ENCODE measurements at regions not wholly inside any gene's neighbourhood (a gene's known extent, or its start where the extent isn't known, plus 50 kb on each side); places are given as distances from the start of the nearest gene placed in this dataset.

GRCh38 chr18:45212181-45213039, 402.9 kb upstream of the SLC14A2 start:
- TF ChIP-seq CTCF (conservative IDR thresholded peaks at IDR 0.05; ENCODE audit: low read length) (peak; percentile 87), EZH2phosphoT487 (IDR thresholded peaks at IDR 0.05; ENCODE audit: borderline replicate concordance, low read depth, low read length) (no peak)
- CTCF ChIA-PET (ENCODE audit: unreplicated experiment), result interaction anchor here (0.6 kb wide), 2 partner anchors 126 to 637 kb away, joined by 3 to 4 read pairs; no protein-coding TSS in a partner anchor
- BruUV-seq (replicated peaks), result no TSS peak

GRCh38 chr18:45213040-45213333, 402.3 kb upstream of the SLC14A2 start:
- no peaks in the 10 kb centered on the region for H4K20me1 ChIP-seq (ENCODE audit: insufficient read depth, low read length)
- TF ChIP-seq CTCF (conservative IDR thresholded peaks at IDR 0.05; ENCODE audit: low read length) (no peak; the same call in none of the 2 replicates), EZH2phosphoT487 (IDR thresholded peaks at IDR 0.05; ENCODE audit: borderline replicate concordance, low read depth, low read length) (no peak)
- H3K79me2 ChIP-seq (ENCODE audit: insufficient read depth, low read depth, low read length), result no peaks in the 10 kb centered on the region
- H3K9me3 ChIP-seq (ENCODE audit: low read length), result no peaks in the 10 kb centered on the region
- POLR2A ChIA-PET, result no interaction called here
- H2AFZ ChIP-seq (ENCODE audit: low read length), result no peak overlapping the region
- no peak overlapping the region for H3K4me2 ChIP-seq (ENCODE audit: low read length)
- DNase-seq (ENCODE audit: low spot score), result no peak
- no peak overlapping the region for H3K4me3 ChIP-seq (ENCODE audit: low read depth, low read length, poor library complexity, severe bottlenecking)
- H3K4me1 ChIP-seq (ENCODE audit: insufficient read depth, low read length, poor library complexity, severe bottlenecking), result no peaks in the 10 kb centered on the region
- no peaks in the 10 kb centered on the region for H3K9me2 ChIP-seq (ENCODE audit: insufficient read depth, low read length)
- no peaks in the 10 kb centered on the region for H3K36me3 ChIP-seq (ENCODE audit: insufficient read depth, low read length)
- no peak overlapping the region for H3K27ac ChIP-seq (ENCODE audit: low read depth, low read length, poor library complexity, severe bottlenecking)
- no TSS peak for BruUV-seq (replicated peaks)
- intact Hi-C loops (cut with micrococcal nuclease; ENCODE audit: unreplicated experiment), result loop anchor here (2.0 to 10.0 kb wide), 5 partner anchors 111 to 1081 kb away; no protein-coding TSS in a partner anchor
- CTCF ChIA-PET (ENCODE audit: unreplicated experiment), result interaction anchor here (0.6 kb wide), 2 partner anchors 127 to 637 kb away, joined by 3 to 4 read pairs; no protein-coding TSS in a partner anchor

More at GRCh38 chr18:45212181-45213039, 402.9 kb upstream of the SLC14A2 start:
- intact Hi-C loops (cut with micrococcal nuclease; ENCODE audit: unreplicated experiment), result loop anchor here (2.0 to 10.0 kb wide), 5 partner anchors 110 to 1080 kb away; no protein-coding TSS in a partner anchor
- Histone ChIP-seq H3K4me1 (ENCODE audit: insufficient read depth, low read length, poor library complexity, severe bottlenecking) (no peaks in the 10 kb centered on the region), H2AFZ (ENCODE audit: low read length) (no peak overlapping the region), H3K9me3 (ENCODE audit: low read length) (no peaks in the 10 kb centered on the region), H3K79me2 (ENCODE audit: insufficient read depth, low read depth, low read length) (no peaks in the 10 kb centered on the region), H3K36me3 (ENCODE audit: insufficient read depth, low read length) (no peaks in the 10 kb centered on the region), H3K27ac (ENCODE audit: low read depth, low read length, poor library complexity, severe bottlenecking) (no peak overlapping the region), H3K9me2 (ENCODE audit: insufficient read depth, low read length) (no peaks in the 10 kb centered on the region), H3K4me2 (ENCODE audit: low read length) (no peak overlapping the region), H4K20me1 (ENCODE audit: insufficient read depth, low read length) (no peaks in the 10 kb centered on the region), H3K4me3 (ENCODE audit: low read depth, low read length, poor library complexity, severe bottlenecking) (no peak overlapping the region)
- POLR2A ChIA-PET, result no interaction called here
- peak; percentile 74 for DNase-seq (ENCODE audit: low spot score)

GRCh38 chr18:45218436-45218835, 396.8 kb upstream of the SLC14A2 start:
- no peaks in the 10 kb centered on the region for H3K79me2 ChIP-seq (ENCODE audit: insufficient read depth, low read depth, low read length)
- no peak for DNase-seq (ENCODE audit: low spot score)
- H3K4me1 ChIP-seq (ENCODE audit: insufficient read depth, low read length, poor library complexity, severe bottlenecking), result no peaks in the 10 kb centered on the region
- H2AFZ ChIP-seq (ENCODE audit: low read length), result no peak overlapping the region
- intact Hi-C loops (cut with micrococcal nuclease; ENCODE audit: unreplicated experiment), result loop anchor here (10.0 kb wide), 1 partner anchor 314 kb away; no protein-coding TSS in a partner anchor
- no peaks in the 10 kb centered on the region for H3K9me2 ChIP-seq (ENCODE audit: insufficient read depth, low read length)
- H3K9me3 ChIP-seq (ENCODE audit: low read length), result no peaks in the 10 kb centered on the region
- H3K4me3 ChIP-seq (ENCODE audit: low read depth, low read length, poor library complexity, severe bottlenecking), result no peak overlapping the region
- no TSS peak for BruUV-seq (replicated peaks)
- TF ChIP-seq CTCF (conservative IDR thresholded peaks at IDR 0.05; ENCODE audit: low read length) (no peak), EZH2phosphoT487 (IDR thresholded peaks at IDR 0.05; ENCODE audit: borderline replicate concordance, low read depth, low read length) (no peak)
- ChIA-PET POLR2A (no interaction called here), CTCF (ENCODE audit: unreplicated experiment) (no interaction called here)
- no peak overlapping the region for H3K4me2 ChIP-seq (ENCODE audit: low read length)
- no peaks in the 10 kb centered on the region for H3K36me3 ChIP-seq (ENCODE audit: insufficient read depth, low read length)
- H3K27ac ChIP-seq (ENCODE audit: low read depth, low read length, poor library complexity, severe bottlenecking), result no peak overlapping the region
- H4K20me1 ChIP-seq (ENCODE audit: insufficient read depth, low read length), result no peaks in the 10 kb centered on the region
